Gastrocnemius medialis (tissue), 4 donors: ENCODE measurements at regions not wholly inside any gene's neighbourhood (a gene's known extent, or its start where the extent isn't known, plus 50 kb on each side); places are given as distances from the start of the nearest gene placed in this dataset.

Source experiments
- CTCF ChIP-seq, 5 experiments: fragments of 450-650 bp in 3 of 5; fragments of 200-600 bp in 2 of 5; sonication (generic) in 2 of 5; IDR thresholded peaks in 4 of 5; conservative IDR thresholded peaks in 1 of 5; 1 replicate in 4 of 5; 2 replicates in 1 of 5; pipeline ENCODE4 v1.5.1; 2016 to 2019; ENCODE audit warnings: antibody characterized with exemption in 5 of 5, mild to moderate bottlenecking in 3 of 5, moderate library complexity in 3 of 5
- POLR2A ChIP-seq, 2 donors: fragments of 450-650 bp; IDR thresholded peaks; one replicate each; pipeline ENCODE4 v1.6.1; 2017; ENCODE audit warnings: antibody characterized with exemption in 2 of 2, mild to moderate bottlenecking in 2 of 2, moderate library complexity in 2 of 2

- TF ChIP-seq POLR2A (IDR thresholded peaks at IDR 0.05), result no peak
- TF ChIP-seq CTCF (IDR thresholded peaks at IDR 0.05 in 4 of 5, conservative IDR thresholded peaks at IDR 0.05 in 1 of 5), result no peak
Measured at GRCh38 chr18:42475157-42475556, 520.1 kb downstream of the PIK3C3 start.
